Caco-2 (cell line): ENCODE measurements at regions not wholly inside any gene's neighbourhood (a gene's known extent, or its start where the extent isn't known, plus 50 kb on each side); places are given as distances from the start of the nearest gene placed in this dataset.

Source experiments
- BruUV-seq: library from RNA; stranded (reverse); fragments of 400-500 nt; replicated peaks from 2 replicates; lab custom pipeline; 2021; lab: Mats Ljungman, UMichigan
- CTCF ChIA-PET: fragments of 300-600 bp; sonication (Branson Sonifier 250); formaldehyde crosslinking; loops from one replicate; lab custom pipeline; 2022; ENCODE audit warnings: antibody characterized with exemption; lab: Charles Lee
- POLR2A ChIA-PET: fragments of 300-600 bp; sonication (Branson Sonifier 250); formaldehyde crosslinking; loops from one replicate; lab custom pipeline; 2022; ENCODE audit warnings: antibody characterized with exemption; lab: Charles Lee
- DNase-seq, 2 experiments: peaks; one replicate each; pipeline versions ENCODE4 v3.0.0 to v3.0.0-alpha.2; 2020 to 2022
- H3K27me3 ChIP-seq: replicated peaks from 2 replicates; pipeline ENCODE4 v1.6.0; 2011; ENCODE audit warnings: low read length; ENCODE audit not compliant: control insufficient read depth, insufficient read depth
- H3K36me3 ChIP-seq: 2 replicates; pipeline ENCODE4 v1.5.1; 2011; ENCODE audit warnings: low read length; ENCODE audit not compliant: control insufficient read depth, insufficient read depth
- H3K4me1 ChIP-seq: fragments of 250-450 bp; sonication (Bioruptor Pico); 2 replicates; pipeline ENCODE4 v1.5.1; 2020; ENCODE audit warnings: mild to moderate bottlenecking
- H3K4me3 ChIP-seq: 2 replicates; pipeline ENCODE4 v1.5.1; 2011; ENCODE audit warnings: low read depth, mild to moderate bottlenecking, control low read depth, low read length
- H3K9me3 ChIP-seq: fragments of 250-450 bp; sonication (Bioruptor Pico); 2 replicates; pipeline ENCODE4 v1.5.1; 2020; ENCODE audit warnings: mild to moderate bottlenecking, moderate library complexity
- H3K27ac Mint-ChIP-seq: one replicate; pipeline ENCODE4 v1.8.0; 2022; ENCODE audit warnings: mixed read lengths; ENCODE audit not compliant: unreplicated experiment
- H3K27me3 Mint-ChIP-seq: one replicate; pipeline ENCODE4 v1.8.0; 2022; ENCODE audit warnings: mixed read lengths; ENCODE audit not compliant: insufficient read depth, unreplicated experiment
- H3K36me3 Mint-ChIP-seq: one replicate; pipeline ENCODE4 v1.8.0; 2022; ENCODE audit warnings: mild to moderate bottlenecking, mixed read lengths; ENCODE audit not compliant: insufficient read depth, unreplicated experiment
- H3K4me1 Mint-ChIP-seq: one replicate; pipeline ENCODE4 v1.8.0; 2022; ENCODE audit warnings: low read depth, mixed read lengths; ENCODE audit not compliant: unreplicated experiment
- H3K4me3 Mint-ChIP-seq: one replicate; pipeline ENCODE4 v1.8.0; 2022; ENCODE audit warnings: mild to moderate bottlenecking, moderate library complexity, mixed read lengths; ENCODE audit not compliant: unreplicated experiment
- H3K9me3 Mint-ChIP-seq: one replicate; pipeline ENCODE4 v1.8.0; 2022; ENCODE audit warnings: mixed read lengths; ENCODE audit not compliant: unreplicated experiment
- CTCF ChIP-seq, 2 experiments: fragments of 200-600 bp in 1 of 2; IDR thresholded peaks; 1 replicate in 1 of 2; 2 replicates in 1 of 2; pipeline versions ENCODE4 v1.5.1 to v1.8.0; 2011 to 2022; ENCODE audit warnings: antibody characterized with exemption in 1 of 2, control low read depth in 1 of 2, inconsistent platforms in 1 of 2, low read depth in 1 of 2, low read length in 1 of 2, mild to moderate bottlenecking in 1 of 2, moderate library complexity in 1 of 2; ENCODE audit not compliant: insufficient read depth in 1 of 2, severe bottlenecking in 1 of 2, unreplicated experiment in 1 of 2
- intact Hi-C: fragments of 100-400 bp; cut with micrococcal nuclease; formaldehyde crosslinking; loops from one replicate; pipeline ENCODE4 v1.10.0; 2022; ENCODE audit not compliant: unreplicated experiment

- Mint-ChIP-seq H3K4me1 (no peaks in the 10 kb centered on the region), H3K36me3 (no peaks in the 10 kb centered on the region), H3K27me3 (no peaks in the 10 kb centered on the region), H3K27ac (no peak overlapping the region), H3K4me3 (no peak overlapping the region), H3K9me3 (peaks cover 9% of the 10 kb centered on the region)
- ChIA-PET CTCF (no interaction called here), POLR2A (no interaction called here)
- Histone ChIP-seq H3K36me3 (no peaks in the 10 kb centered on the region), H3K4me1 (no peaks in the 10 kb centered on the region), H3K4me3 (no peak overlapping the region), H3K27me3 (no peaks in the 10 kb centered on the region), H3K9me3 (no peaks in the 10 kb centered on the region)
- no TSS peak for BruUV-seq
- DNase-seq, result no peak
- no peak for TF ChIP-seq CTCF (IDR thresholded peaks at IDR 0.05; ENCODE audit: insufficient read depth in 1 of 2, low read depth in 1 of 2, low read length in 1 of 2, severe bottlenecking in 1 of 2, unreplicated experiment in 1 of 2)
- intact Hi-C loops, result no loop called here
Observed at GRCh38 chr18:11383381-11383780, 226.0 kb upstream of the SLC35G4 start.

GRCh38 chr18:11380968-11381367, 228.4 kb upstream of the SLC35G4 start:
- no TSS peak for BruUV-seq

GRCh38 chr18:11379660-11380059, 229.7 kb upstream of the SLC35G4 start:
- Mint-ChIP-seq H3K36me3 (no peaks in the 10 kb centered on the region), H3K9me3 (peaks cover 9% of the 10 kb centered on the region), H3K4me3 (no peak overlapping the region), H3K4me1 (no peaks in the 10 kb centered on the region), H3K27me3 (no peaks in the 10 kb centered on the region), H3K27ac (no peak overlapping the region)
- no TSS peak for BruUV-seq
- CTCF ChIA-PET, result no interaction called here
- no peak for DNase-seq
- Histone ChIP-seq H3K4me3 (no peak overlapping the region), H3K4me1 (no peaks in the 10 kb centered on the region), H3K9me3 (no peaks in the 10 kb centered on the region), H3K27me3 (no peaks in the 10 kb centered on the region), H3K36me3 (no peaks in the 10 kb centered on the region)
- intact Hi-C loops, result no loop called here
- TF ChIP-seq CTCF (IDR thresholded peaks at IDR 0.05; ENCODE audit: insufficient read depth in 1 of 2, low read depth in 1 of 2, low read length in 1 of 2, severe bottlenecking in 1 of 2, unreplicated experiment in 1 of 2), result no peak
- POLR2A ChIA-PET, result no interaction called here

More at GRCh38 chr18:11380968-11381367, 228.4 kb upstream of the SLC35G4 start:
- intact Hi-C loops, result no loop called here
- Mint-ChIP-seq H3K9me3 (peaks cover 9% of the 10 kb centered on the region), H3K36me3 (no peaks in the 10 kb centered on the region), H3K27ac (no peak overlapping the region), H3K27me3 (no peaks in the 10 kb centered on the region), H3K4me3 (no peak overlapping the region), H3K4me1 (no peaks in the 10 kb centered on the region)
- no peak for TF ChIP-seq CTCF (IDR thresholded peaks at IDR 0.05; ENCODE audit: insufficient read depth in 1 of 2, low read depth in 1 of 2, low read length in 1 of 2, severe bottlenecking in 1 of 2, unreplicated experiment in 1 of 2)
- Histone ChIP-seq H3K4me1 (no peaks in the 10 kb centered on the region), H3K9me3 (no peaks in the 10 kb centered on the region), H3K27me3 (no peaks in the 10 kb centered on the region), H3K4me3 (no peak overlapping the region), H3K36me3 (no peaks in the 10 kb centered on the region)
- ChIA-PET CTCF (no interaction called here), POLR2A (no interaction called here)
- DNase-seq, result no peak
